HCT116 (cell line): ENCODE measurements at regions not wholly inside any gene's neighbourhood (a gene's known extent, or its start where the extent isn't known, plus 50 kb on each side); places are given as distances from the start of the nearest gene placed in this dataset.

Source experiments
- ATAC-seq: fragments of 200-7000 bp; cut with Tn5 transposase; 2 replicates; pipeline ENCODE4 v1.9.1; 2020; ENCODE audit warnings: mild to moderate bottlenecking, moderate library complexity
- BruUV-seq: library from RNA; stranded (reverse); fragments of 400-500 nt; replicated peaks from 2 replicates; lab custom pipeline; 2021; lab: Mats Ljungman, UMichigan
- CTCF ChIA-PET: fragments of 300-600 bp; sonication (Branson Sonifier 250); formaldehyde crosslinking; loops from one replicate; lab custom pipeline; 2021; ENCODE audit warnings: antibody characterized with exemption; lab: Charles Lee
- POLR2A ChIA-PET: fragments of 300-600, 350-600 bp; sonication (Branson Sonifier 250); formaldehyde crosslinking; loops from one replicate; lab custom pipeline; 2021; ENCODE audit warnings: antibody characterized with exemption; lab: Charles Lee
- RAD21 ChIA-PET, 2 experiments: fragments of 300-600 bp; sonication (Branson Sonifier 250); formaldehyde crosslinking; loops; one replicate each; lab custom pipeline; 2023; ENCODE audit warnings: low total read pairs in 2 of 2; ENCODE audit not compliant: uncharacterized antibody in 2 of 2, unreplicated experiment in 2 of 2, low non-redundant PET in 1 of 2; lab: Charles Lee
- DNase-seq: peaks from one replicate; pipeline ENCODE4 v3.0.0-alpha.2; 2010; ENCODE audit warnings: low read depth, low spot score
- H2AFZ ChIP-seq: fragments of 200-600 bp; shearing (Covaris generic), sonication (generic); 2 replicates; pipeline ENCODE4 v1.6.1; 2017; ENCODE audit warnings: low read depth, mixed run types, mixed read lengths, antibody characterized with exemption, low read length; ENCODE audit not compliant: poor library complexity, severe bottlenecking
- H3K27ac ChIP-seq: 2 replicates; pipeline ENCODE4 v1.5.1; 2012; ENCODE audit warnings: low read depth, low read length
- H3K27me3 ChIP-seq: fragments of 200-600 bp; sonication (generic); 2 replicates; pipeline ENCODE4 v1.6.1; 2016; ENCODE audit warnings: mixed run types, low read length, mixed read lengths; ENCODE audit not compliant: insufficient read depth
- H3K36me3 ChIP-seq, 2 experiments: fragments of 200-500 bp in 1 of 2; fragments of 200-600 bp in 1 of 2; sonication (Bioruptor generic) in 1 of 2; sonication (generic) in 1 of 2; 2 replicates each; pipeline versions ENCODE4 v1.5.1 to v1.6.1; 2014 to 2016; ENCODE audit warnings: low read length in 2 of 2, inconsistent platforms in 1 of 2, mixed read lengths in 1 of 2, mixed run types in 1 of 2; ENCODE audit not compliant: insufficient read depth in 2 of 2, control insufficient read depth in 1 of 2
- H3K4me1 ChIP-seq, 2 experiments: fragments of 200-600 bp in 1 of 2; sonication (generic) in 1 of 2; 2 replicates each; pipeline versions ENCODE4 v1.5.1 to v1.6.1; 2012 to 2017; ENCODE audit warnings: low read length in 2 of 2, inconsistent platforms in 1 of 2, mild to moderate bottlenecking in 1 of 2, mixed read lengths in 1 of 2, mixed run types in 1 of 2, moderate library complexity in 1 of 2; ENCODE audit not compliant: insufficient read depth in 2 of 2, control insufficient read depth in 1 of 2
- H3K4me2 ChIP-seq: fragments of 200-600 bp; sonication (generic); 2 replicates; pipeline ENCODE4 v1.6.1; 2017; ENCODE audit warnings: mixed run types, low read length, mixed read lengths
- H3K4me3 ChIP-seq, 2 experiments: fragments of 200-600 bp in 1 of 2; sonication (generic) in 1 of 2; replicated peaks in 1 of 2; 2 replicates each; pipeline ENCODE4 v1.5.1; 2011 to 2016; ENCODE audit warnings: low read length in 2 of 2, control low read depth in 1 of 2, low read depth in 1 of 2, mild to moderate bottlenecking in 1 of 2, mixed read lengths in 1 of 2, mixed run types in 1 of 2
- H3K79me2 ChIP-seq: fragments of 200-600 bp; sonication (generic); 2 replicates; pipeline ENCODE4 v1.6.1; 2017; ENCODE audit warnings: mild to moderate bottlenecking, mixed run types, low read length, moderate library complexity, mixed read lengths; ENCODE audit not compliant: insufficient read depth
- H3K9ac ChIP-seq: fragments of 200-600 bp; sonication (generic); 2 replicates; pipeline ENCODE4 v1.6.1; 2016; ENCODE audit warnings: low read length, mixed read lengths
- H3K9me2 ChIP-seq: fragments of 200-600 bp; sonication (generic), shearing (Covaris generic); 2 replicates; pipeline ENCODE4 v1.6.1; 2017; ENCODE audit warnings: mixed run types, mild to moderate bottlenecking, moderate library complexity; ENCODE audit not compliant: insufficient read depth
- H3K9me3 ChIP-seq, 2 experiments: fragments of 200-500 bp in 1 of 2; fragments of 200-600 bp in 1 of 2; sonication (Bioruptor generic) in 1 of 2; sonication (generic) in 1 of 2; 2 replicates each; pipeline ENCODE4 v1.6.1; 2014 to 2017; ENCODE audit warnings: low read length in 2 of 2, mixed read lengths in 2 of 2, inconsistent platforms in 1 of 2, low read depth in 1 of 2, mild to moderate bottlenecking in 1 of 2, mixed run types in 1 of 2, moderate library complexity in 1 of 2; ENCODE audit not compliant: control insufficient read depth in 1 of 2, insufficient read depth in 1 of 2
- H4K20me1 ChIP-seq: fragments of 200-600 bp; sonication (generic), shearing (Covaris generic); 2 replicates; pipeline ENCODE4 v1.6.1; 2017; ENCODE audit warnings: mixed run types, mild to moderate bottlenecking, moderate library complexity; ENCODE audit not compliant: insufficient read depth
- CBX3 ChIP-seq: IDR thresholded peaks from 2 replicates; pipeline ENCODE4 v1.6.1; 2012; ENCODE audit warnings: low read depth
- EGR1 ChIP-seq: IDR thresholded peaks from 2 replicates; pipeline ENCODE4 v1.6.1; 2012; ENCODE audit warnings: low read depth
- EZH2 ChIP-seq: fragments of 200-600 bp; sonication (generic); IDR thresholded peaks from 2 replicates; pipeline ENCODE4 v1.6.1; 2017; ENCODE audit warnings: antibody characterized with exemption, mixed run types
- FOSL1 ChIP-seq: IDR thresholded peaks from 2 replicates; pipeline ENCODE4 v1.6.1; 2012; ENCODE audit warnings: low read depth
- JUND ChIP-seq: IDR thresholded peaks from 2 replicates; pipeline ENCODE4 v1.6.1; 2012
- POLR2A ChIP-seq: IDR thresholded peaks from 2 replicates; pipeline ENCODE4 v1.7.0; 2011; ENCODE audit warnings: borderline replicate concordance; ENCODE audit not compliant: insufficient read depth, insufficient read length; ENCODE audit errors: extremely low read depth
- POLR2AphosphoS5 ChIP-seq: IDR thresholded peaks from 2 replicates; pipeline ENCODE4 v1.6.1; 2011; ENCODE audit warnings: mild to moderate bottlenecking, low read depth, low read length, moderate library complexity
- RAD21 ChIP-seq: IDR thresholded peaks from 2 replicates; pipeline ENCODE4 v1.6.1; 2012; ENCODE audit warnings: low read depth, mild to moderate bottlenecking
- SIN3A ChIP-seq: IDR thresholded peaks from 2 replicates; pipeline ENCODE4 v1.6.1; 2012; ENCODE audit warnings: low read depth
- SP1 ChIP-seq: IDR thresholded peaks from 2 replicates; pipeline ENCODE4 v1.6.1; 2012; ENCODE audit warnings: low read depth
- SRF ChIP-seq: IDR thresholded peaks from 2 replicates; pipeline ENCODE4 v1.6.1; 2012; ENCODE audit warnings: low read depth
- YY1 ChIP-seq: IDR thresholded peaks from 2 replicates; pipeline ENCODE4 v1.6.1; 2011; ENCODE audit warnings: low read length, low read depth, moderate library complexity, mild to moderate bottlenecking; ENCODE audit not compliant: insufficient replicate concordance; ENCODE audit errors: extremely low read depth
- ZFX ChIP-seq: fragments of 450-650 bp; IDR thresholded peaks from 2 replicates; pipeline ENCODE4 v1.6.1; 2017
- intact Hi-C: fragments of 100-400 bp; cut with micrococcal nuclease; formaldehyde crosslinking; loops from 2 replicates; pipeline ENCODE4 v1.10.0; 2022
- TF ChIP-seq, protein P1 (sequence below): IDR thresholded peaks from 2 replicates; pipeline ENCODE4 v1.6.1; 2012; ENCODE audit warnings: low read depth
- TF ChIP-seq, protein P2 (sequence below), 3 experiments: fragments of 200-600 bp in 1 of 3; sonication (generic) in 1 of 3; IDR thresholded peaks in 2 of 3; conservative IDR thresholded peaks in 1 of 3; 2 replicates each; pipeline ENCODE4 v1.5.1; 2012 to 2017; ENCODE audit warnings: low read depth in 2 of 3, low read length in 2 of 3, antibody characterized with exemption in 1 of 3, borderline replicate concordance in 1 of 3, control low read depth in 1 of 3, mild to moderate bottlenecking in 1 of 3, mixed read lengths in 1 of 3, mixed run types in 1 of 3, moderate library complexity in 1 of 3; ENCODE audit not compliant: insufficient read depth in 1 of 3
- TF ChIP-seq, protein P3 (sequence below): IDR thresholded peaks from 2 replicates; pipeline ENCODE4 v1.6.1; 2012

DNA sequence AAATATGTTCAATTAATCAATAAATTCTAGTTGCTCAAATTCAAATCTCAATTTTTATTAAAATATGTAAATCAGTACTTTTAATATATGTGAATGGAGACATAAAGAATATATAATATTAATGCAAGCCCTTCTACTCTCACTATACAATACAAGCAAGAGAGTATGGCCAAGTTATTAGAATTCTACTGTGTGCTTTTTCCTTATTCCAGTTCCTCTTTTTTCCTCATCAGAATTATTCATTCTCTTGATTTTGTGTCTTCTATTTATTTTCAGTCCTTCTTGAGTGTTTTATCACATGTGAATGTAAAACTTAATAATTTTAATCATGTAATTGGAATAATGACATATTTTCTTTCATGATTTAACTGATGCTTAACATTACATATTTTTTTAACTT, 276.8 kb downstream of the PCDH20 start:
- Histone ChIP-seq H4K20me1 (no peaks in the 10 kb centered on the region), H3K36me3 (no peaks in the 10 kb centered on the region), H3K9ac (no peak overlapping the region), H3K4me3 (no peak overlapping the region), H3K4me2 (no peak overlapping the region), H3K9me2 (no peaks in the 10 kb centered on the region), H3K27me3 (no peaks in the 10 kb centered on the region), H3K9me3 (no peaks in the 10 kb centered on the region; a peak in 1 of 4 replicates), H3K4me1 (no peaks in the 10 kb centered on the region), H3K79me2 (no peaks in the 10 kb centered on the region), H2AFZ (no peak overlapping the region), H3K27ac (no peak overlapping the region)
- TF ChIP-seq SIN3A: no peak
- TF ChIP-seq YY1: no peak
- TF ChIP-seq EZH2: no peak
- TF ChIP-seq FOSL1: no peak
- no peak for TF ChIP-seq JUND
- TF ChIP-seq POLR2A: no peak
- TF ChIP-seq, protein P1, sequence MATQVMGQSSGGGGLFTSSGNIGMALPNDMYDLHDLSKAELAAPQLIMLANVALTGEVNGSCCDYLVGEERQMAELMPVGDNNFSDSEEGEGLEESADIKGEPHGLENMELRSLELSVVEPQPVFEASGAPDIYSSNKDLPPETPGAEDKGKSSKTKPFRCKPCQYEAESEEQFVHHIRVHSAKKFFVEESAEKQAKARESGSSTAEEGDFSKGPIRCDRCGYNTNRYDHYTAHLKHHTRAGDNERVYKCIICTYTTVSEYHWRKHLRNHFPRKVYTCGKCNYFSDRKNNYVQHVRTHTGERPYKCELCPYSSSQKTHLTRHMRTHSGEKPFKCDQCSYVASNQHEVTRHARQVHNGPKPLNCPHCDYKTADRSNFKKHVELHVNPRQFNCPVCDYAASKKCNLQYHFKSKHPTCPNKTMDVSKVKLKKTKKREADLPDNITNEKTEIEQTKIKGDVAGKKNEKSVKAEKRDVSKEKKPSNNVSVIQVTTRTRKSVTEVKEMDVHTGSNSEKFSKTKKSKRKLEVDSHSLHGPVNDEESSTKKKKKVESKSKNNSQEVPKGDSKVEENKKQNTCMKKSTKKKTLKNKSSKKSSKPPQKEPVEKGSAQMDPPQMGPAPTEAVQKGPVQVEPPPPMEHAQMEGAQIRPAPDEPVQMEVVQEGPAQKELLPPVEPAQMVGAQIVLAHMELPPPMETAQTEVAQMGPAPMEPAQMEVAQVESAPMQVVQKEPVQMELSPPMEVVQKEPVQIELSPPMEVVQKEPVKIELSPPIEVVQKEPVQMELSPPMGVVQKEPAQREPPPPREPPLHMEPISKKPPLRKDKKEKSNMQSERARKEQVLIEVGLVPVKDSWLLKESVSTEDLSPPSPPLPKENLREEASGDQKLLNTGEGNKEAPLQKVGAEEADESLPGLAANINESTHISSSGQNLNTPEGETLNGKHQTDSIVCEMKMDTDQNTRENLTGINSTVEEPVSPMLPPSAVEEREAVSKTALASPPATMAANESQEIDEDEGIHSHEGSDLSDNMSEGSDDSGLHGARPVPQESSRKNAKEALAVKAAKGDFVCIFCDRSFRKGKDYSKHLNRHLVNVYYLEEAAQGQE: no peak
- no peak for DNase-seq
- POLR2A ChIA-PET: no interaction called here
- ATAC-seq: no peak
- RAD21 ChIA-PET: no interaction called here
- CTCF ChIA-PET: no interaction called here
- intact Hi-C loops: no loop called here
- no TSS peak for BruUV-seq

DNA sequence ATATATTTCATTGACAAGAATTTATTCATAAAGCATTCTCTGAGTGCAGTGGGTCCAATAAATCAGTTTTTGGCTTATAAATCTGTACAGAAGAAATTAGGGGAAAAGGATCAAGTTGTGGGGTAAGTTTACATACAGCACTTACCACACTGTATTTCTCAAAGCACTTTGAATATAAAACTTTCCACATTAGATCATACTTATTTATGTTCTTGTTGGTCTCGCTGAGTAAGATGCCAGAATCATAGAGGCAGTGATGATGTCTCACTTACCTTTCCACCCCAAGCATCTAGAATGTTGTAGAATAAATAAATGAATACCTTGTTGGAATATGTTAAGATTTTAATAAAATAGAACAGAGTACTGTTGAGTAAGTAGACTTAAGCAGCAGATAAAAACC, 279.1 kb downstream of the PCDH20 start:
- no peaks in the 10 kb centered on the region for H3K27me3 ChIP-seq
- ATAC-seq: no peak

More for the DNA sequence above, 279.1 kb downstream of the PCDH20 start:
- DNase-seq: no peak
- no peaks in the 10 kb centered on the region for H3K79me2 ChIP-seq
- intact Hi-C loops: no loop called here
- no peak overlapping the region for H3K4me2 ChIP-seq
- ChIA-PET RAD21 (no interaction called here), CTCF (no interaction called here), POLR2A (no interaction called here)
- H3K4me1 ChIP-seq: no peaks in the 10 kb centered on the region
- TF ChIP-seq, protein P2, sequence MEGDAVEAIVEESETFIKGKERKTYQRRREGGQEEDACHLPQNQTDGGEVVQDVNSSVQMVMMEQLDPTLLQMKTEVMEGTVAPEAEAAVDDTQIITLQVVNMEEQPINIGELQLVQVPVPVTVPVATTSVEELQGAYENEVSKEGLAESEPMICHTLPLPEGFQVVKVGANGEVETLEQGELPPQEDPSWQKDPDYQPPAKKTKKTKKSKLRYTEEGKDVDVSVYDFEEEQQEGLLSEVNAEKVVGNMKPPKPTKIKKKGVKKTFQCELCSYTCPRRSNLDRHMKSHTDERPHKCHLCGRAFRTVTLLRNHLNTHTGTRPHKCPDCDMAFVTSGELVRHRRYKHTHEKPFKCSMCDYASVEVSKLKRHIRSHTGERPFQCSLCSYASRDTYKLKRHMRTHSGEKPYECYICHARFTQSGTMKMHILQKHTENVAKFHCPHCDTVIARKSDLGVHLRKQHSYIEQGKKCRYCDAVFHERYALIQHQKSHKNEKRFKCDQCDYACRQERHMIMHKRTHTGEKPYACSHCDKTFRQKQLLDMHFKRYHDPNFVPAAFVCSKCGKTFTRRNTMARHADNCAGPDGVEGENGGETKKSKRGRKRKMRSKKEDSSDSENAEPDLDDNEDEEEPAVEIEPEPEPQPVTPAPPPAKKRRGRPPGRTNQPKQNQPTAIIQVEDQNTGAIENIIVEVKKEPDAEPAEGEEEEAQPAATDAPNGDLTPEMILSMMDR (IDR thresholded peaks at IDR 0.05 in 2 of 3, conservative IDR thresholded peaks at IDR 0.05 in 1 of 3; ENCODE audit: borderline replicate concordance in 1 of 3, insufficient read depth in 1 of 3, low read depth in 2 of 3, low read length in 2 of 3): no peak
- TF ChIP-seq SP1 (no peak), ZFX (no peak), CBX3 (no peak), RAD21 (no peak), FOSL1 (no peak), EGR1 (no peak), SIN3A (no peak), SRF (no peak), JUND (no peak), POLR2AphosphoS5 (no peak)
- TF ChIP-seq, protein P3, sequence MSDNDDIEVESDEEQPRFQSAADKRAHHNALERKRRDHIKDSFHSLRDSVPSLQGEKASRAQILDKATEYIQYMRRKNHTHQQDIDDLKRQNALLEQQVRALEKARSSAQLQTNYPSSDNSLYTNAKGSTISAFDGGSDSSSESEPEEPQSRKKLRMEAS: no peak
- H3K9ac ChIP-seq: no peak overlapping the region
- no peaks in the 10 kb centered on the region for H3K9me2 ChIP-seq
- H2AFZ ChIP-seq: no peak overlapping the region
- H3K4me3 ChIP-seq: no peak overlapping the region
- no peaks in the 10 kb centered on the region for H4K20me1 ChIP-seq
- no peaks in the 10 kb centered on the region for H3K36me3 ChIP-seq
- H3K9me3 ChIP-seq: no peaks in the 10 kb centered on the region; a peak in 1 of 4 replicates
- no TSS peak for BruUV-seq
- H3K27ac ChIP-seq: no peak overlapping the region
